Neural progenitor cell (in vitro differentiated cells): ENCODE measurements at regions not wholly inside any gene's neighbourhood (a gene's known extent, or its start where the extent isn't known, plus 50 kb on each side); places are given as distances from the start of the nearest gene placed in this dataset.

Experiments
- EZH2 ChIP-seq: fragments of 200-600 bp; sonication (generic); IDR thresholded peaks from 2 replicates; pipeline ENCODE4 v1.6.1; 2017; ENCODE audit warnings: antibody characterized with exemption, mild to moderate bottlenecking, moderate library complexity
- TF ChIP-seq, protein P1 (sequence below): fragments of 200-600 bp; sonication (generic); IDR thresholded peaks from 2 replicates; pipeline ENCODE4 v1.5.1; 2017; ENCODE audit warnings: antibody characterized with exemption, mild to moderate bottlenecking

DNA sequence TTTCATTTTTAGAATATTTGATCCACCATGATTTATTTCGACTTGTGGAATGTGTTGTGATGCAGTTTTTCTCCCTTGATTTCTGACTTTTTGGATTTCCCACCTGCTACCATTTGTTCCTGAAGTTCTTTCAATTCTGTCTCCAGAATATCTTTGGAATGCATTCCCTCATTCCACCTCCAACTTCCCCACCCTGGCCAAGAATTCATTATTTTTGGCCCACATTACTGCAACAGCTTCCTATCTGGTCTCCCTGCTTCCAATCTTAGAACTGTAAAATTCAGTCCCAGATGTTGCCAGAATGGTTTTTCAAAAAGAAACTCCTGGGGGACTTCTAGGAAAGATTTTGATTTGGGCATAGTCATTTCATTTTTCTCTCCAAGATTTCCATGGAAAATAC, 182.3 kb upstream of the HS3ST4 start:
- TF ChIP-seq, protein P1, sequence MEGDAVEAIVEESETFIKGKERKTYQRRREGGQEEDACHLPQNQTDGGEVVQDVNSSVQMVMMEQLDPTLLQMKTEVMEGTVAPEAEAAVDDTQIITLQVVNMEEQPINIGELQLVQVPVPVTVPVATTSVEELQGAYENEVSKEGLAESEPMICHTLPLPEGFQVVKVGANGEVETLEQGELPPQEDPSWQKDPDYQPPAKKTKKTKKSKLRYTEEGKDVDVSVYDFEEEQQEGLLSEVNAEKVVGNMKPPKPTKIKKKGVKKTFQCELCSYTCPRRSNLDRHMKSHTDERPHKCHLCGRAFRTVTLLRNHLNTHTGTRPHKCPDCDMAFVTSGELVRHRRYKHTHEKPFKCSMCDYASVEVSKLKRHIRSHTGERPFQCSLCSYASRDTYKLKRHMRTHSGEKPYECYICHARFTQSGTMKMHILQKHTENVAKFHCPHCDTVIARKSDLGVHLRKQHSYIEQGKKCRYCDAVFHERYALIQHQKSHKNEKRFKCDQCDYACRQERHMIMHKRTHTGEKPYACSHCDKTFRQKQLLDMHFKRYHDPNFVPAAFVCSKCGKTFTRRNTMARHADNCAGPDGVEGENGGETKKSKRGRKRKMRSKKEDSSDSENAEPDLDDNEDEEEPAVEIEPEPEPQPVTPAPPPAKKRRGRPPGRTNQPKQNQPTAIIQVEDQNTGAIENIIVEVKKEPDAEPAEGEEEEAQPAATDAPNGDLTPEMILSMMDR = no peak
- TF ChIP-seq EZH2 = no peak
